Islet of Langerhans (tissue), 1 donor: ENCODE measurements at regions not wholly inside any gene's neighbourhood (a gene's known extent, or its start where the extent isn't known, plus 50 kb on each side); places are given as distances from the start of the nearest gene placed in this dataset.

Experiments
- FAIRE-seq: peaks from one replicate; lab custom pipeline; 2011; peaks lifted over from hg19 to GRCh38; lab: Jason Lieb, UNC

DNA sequence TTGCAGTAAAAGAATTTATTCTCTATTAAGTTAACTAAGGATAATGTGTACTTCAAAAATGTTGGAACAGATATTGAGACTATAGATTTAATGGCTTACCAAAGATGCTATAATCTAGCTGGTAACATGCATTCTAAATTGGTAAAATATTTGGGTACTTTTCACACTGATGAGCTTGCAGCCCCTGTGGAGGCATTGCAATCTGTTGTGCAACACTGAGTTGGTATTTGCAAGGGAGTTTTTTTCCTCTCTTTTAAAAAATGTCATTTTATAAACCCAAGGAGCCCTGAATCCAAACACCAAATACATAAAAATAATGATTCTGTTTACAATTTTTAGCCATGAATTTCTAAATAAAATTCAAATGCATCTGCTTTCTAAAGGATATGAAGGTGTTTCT lies 944.8 kb downstream of the DTWD2 start:
- FAIRE-seq = no peak

DNA sequence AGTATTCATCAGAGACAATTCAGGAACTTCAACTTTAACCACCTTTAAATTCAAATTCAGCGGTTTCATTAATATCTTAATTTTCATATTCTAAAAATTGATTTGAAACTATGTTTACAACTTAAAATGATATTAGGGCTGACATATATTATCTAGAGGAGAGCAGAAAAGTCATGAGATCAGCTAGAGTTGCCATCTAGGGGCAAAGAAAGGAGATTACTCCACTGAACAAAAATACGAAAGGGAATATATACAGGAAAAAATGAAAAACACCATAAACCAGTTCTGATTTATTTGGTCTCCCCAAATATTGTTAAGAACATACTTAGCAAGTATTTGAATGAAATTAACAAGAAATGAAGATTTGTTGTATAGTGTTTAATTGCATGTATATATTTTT lies 946.3 kb downstream of the DTWD2 start:
- no peak for FAIRE-seq

- FAIRE-seq = no peak
Measured at GRCh38 chr5:118040496-118040895, 947.9 kb downstream of the DTWD2 start.

- no peak for FAIRE-seq
Measured at GRCh38 chr5:118033686-118034338, 954.5 kb downstream of the DTWD2 start.

DNA sequence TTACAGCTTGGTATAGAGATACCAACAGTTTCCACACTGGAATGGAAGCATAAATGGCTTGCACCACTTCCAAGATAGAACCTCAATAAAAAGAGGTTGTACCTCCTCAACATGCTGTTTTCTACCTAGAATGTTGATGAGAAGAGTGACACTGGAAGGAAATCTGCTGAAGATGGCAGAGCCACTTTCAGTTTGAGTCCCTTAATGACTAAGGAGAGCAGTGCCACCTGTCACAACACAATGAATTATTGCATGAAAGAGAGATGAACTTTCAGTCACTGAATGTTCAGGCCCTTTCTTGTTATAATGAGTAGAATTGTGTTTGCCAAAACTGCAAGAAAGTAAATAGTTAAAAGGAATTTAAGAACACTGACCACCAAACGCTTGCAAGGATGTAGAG lies 958.5 kb downstream of the DTWD2 start:
- no peak for FAIRE-seq

- no peak for FAIRE-seq
Measured at GRCh38 chr5:118022062-118022461, 966.3 kb downstream of the DTWD2 start.

GRCh38 chr5:118017536-118017935 lies 970.8 kb downstream of the DTWD2 start:
- no peak for FAIRE-seq

- no peak for FAIRE-seq
Measured at GRCh38 chr5:118016396-118016795, 972.0 kb downstream of the DTWD2 start.

DNA sequence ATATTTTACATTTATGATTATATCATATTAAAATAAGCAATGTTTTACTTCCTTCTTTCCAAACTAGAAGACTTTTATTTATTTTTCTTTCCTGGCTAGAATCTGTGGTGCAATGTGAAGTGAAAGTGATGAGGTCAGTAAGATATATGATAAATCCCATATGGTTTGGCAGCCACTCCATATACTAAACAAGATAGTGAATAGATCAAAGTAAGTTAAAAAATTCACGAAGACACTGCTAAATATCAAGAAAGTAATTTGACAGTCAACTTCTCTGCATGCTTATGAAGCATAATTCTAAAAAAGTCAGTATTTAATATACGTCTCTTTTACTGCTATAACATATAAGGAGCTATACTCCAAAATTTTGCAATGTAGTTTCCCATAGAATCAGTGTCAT lies 972.8 kb downstream of the DTWD2 start:
- FAIRE-seq = no peak

GRCh38 chr5:118009741-118010297 lies 978.5 kb downstream of the DTWD2 start:
- no peak for FAIRE-seq

DNA sequence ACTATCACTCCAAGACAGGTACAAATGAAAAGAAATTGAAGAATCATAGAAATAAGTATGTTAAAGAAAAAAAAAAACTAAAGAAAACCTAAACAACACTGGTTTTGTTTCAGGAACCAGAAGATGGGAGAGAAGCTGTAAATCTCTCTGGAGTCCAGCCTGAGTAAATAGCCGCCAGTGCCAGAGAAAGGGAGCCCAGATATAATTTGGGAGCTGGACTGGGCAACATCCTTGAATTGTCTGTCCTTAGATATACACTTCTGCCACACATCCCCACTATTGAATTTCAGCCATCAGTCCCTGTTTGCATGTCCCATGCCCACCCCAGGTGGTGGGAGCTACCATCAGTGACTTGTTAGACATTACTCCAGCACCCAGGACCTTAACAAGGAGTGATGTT lies 979.6 kb downstream of the DTWD2 start:
- FAIRE-seq = no peak

GRCh38 chr5:118007262-118007661 lies 981.1 kb downstream of the DTWD2 start:
- no peak for FAIRE-seq

- no peak for FAIRE-seq
Measured at GRCh38 chr5:118006219-118006618, 982.1 kb downstream of the DTWD2 start.

DNA sequence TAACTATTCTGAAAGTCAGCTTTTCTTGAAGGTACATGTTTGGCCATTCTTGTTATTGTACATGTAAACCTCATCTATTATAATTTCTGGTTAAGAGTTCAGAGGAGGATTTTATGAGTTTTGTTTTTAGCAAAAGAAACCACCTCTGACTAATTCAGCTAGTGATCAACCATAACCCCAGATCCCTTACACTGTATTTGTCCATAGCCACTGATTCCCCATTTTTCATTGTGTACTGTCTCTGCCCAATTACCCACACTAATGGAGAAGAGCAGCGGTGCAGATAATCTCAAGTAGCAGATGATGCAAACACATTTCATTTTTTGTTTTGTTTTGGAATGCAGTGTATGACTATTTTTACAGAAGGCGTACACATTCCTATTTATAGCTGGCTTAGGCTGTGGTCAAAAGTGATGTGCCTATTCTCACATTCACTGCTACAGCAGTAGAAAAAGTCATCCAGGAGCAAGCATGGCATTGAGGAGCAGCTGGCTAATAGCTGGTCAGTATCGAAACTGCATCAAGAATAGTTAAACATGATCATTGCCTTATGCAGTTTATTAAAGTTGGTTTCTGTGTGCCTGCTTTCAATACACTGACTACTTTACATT lies 988.3 kb downstream of the DTWD2 start:
- FAIRE-seq = no peak

GRCh38 chr5:117982691-117983090 lies 1005.7 kb downstream of the DTWD2 start:
- FAIRE-seq = no peak

DNA sequence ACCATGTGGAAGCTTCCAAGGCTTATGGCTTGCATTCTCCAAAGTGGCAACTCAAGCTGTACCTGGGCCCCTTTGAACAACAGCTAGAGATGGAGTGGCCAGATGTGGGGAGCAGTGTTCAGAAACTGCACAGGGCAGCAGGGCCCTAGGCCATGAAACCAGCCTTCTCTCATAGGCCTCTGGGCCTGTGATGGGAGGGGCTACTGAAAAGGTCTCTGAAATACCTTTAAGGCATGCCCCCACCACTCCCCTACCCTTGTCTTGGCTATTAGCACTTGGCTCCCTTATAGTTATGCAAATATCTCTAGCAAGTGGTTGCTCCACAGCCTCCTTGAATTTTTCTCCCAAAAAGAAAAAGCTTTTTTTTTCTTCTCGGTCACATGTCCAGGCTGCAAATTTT lies 1014.6 kb downstream of the DTWD2 start:
- FAIRE-seq = no peak

DNA sequence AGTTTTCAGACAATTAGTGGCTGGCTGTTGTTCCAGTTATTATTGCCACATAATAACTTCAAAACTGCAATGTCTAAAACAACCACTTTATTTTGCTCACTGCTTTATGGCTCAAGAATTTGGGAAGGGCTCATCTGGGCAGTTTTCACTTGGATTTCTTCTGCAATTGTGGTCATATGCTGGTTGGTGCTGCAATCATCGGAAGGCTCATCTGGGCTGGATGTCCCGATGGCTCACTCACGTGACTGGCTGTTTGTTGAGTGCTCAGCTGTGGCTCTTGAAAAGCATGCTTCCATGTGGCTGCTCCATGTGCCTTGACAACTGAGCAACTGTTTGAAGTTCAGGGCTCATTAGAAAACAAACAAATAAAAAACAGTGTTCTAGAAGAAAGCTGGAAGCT lies 1032.5 kb downstream of the DTWD2 start:
- FAIRE-seq = no peak

DNA sequence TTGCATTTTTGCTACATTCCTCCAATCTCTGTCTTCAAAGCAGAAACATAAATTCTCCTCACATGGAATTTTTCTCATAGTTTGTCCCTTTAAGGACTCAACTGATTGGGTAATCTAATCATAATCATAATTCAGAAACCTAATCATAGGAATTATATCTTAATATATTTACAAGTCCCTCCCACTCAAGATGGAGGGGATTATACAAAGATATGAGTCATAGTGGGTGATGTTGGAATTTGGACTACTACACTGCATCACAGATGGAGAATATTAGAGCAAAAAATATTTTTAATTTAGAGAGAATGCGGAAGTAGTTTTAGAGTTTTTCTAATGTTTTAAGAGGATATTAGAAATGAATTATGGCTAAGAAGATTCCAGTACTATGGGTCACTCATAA lies 1034.0 kb downstream of the DTWD2 start:
- FAIRE-seq = no peak

- no peak for FAIRE-seq
Measured at GRCh38 chr5:117953272-117953671, 1035.1 kb downstream of the DTWD2 start.

GRCh38 chr5:117947836-117948235 lies 1040.5 kb downstream of the DTWD2 start:
- no peak for FAIRE-seq

GRCh38 chr5:117947121-117947520 lies 1041.2 kb downstream of the DTWD2 start:
- no peak for FAIRE-seq

- no peak for FAIRE-seq
Measured at GRCh38 chr5:117945258-117945657, 1043.1 kb downstream of the DTWD2 start.

DNA sequence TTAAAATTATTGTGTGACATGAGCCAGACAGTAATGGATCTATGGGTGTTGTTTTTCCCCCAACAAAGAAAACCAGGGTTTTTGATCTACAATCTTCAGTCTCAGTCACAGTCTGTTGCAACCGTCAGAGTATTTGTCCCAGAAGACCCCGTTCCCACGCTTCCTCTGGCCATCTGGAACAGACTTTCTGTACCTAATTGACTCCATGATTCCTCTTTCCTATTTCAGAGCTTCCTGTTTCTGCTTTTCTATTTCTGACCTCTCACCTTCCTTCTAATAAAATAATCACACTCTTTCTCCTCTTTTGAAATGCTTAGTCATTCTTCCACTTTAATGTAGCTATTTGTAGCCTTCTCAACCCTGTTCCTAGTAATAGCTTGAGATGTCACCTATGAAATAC lies 1044.8 kb downstream of the DTWD2 start:
- FAIRE-seq = no peak

- FAIRE-seq = no peak
Measured at GRCh38 chr5:117942861-117943519, 1045.4 kb downstream of the DTWD2 start.
